ENCODE measurements at regions not wholly inside any gene's neighbourhood (a gene's known extent, or its start where the extent isn't known, plus 50 kb on each side); places are given as distances from the start of the nearest gene placed in this dataset.

DNA sequence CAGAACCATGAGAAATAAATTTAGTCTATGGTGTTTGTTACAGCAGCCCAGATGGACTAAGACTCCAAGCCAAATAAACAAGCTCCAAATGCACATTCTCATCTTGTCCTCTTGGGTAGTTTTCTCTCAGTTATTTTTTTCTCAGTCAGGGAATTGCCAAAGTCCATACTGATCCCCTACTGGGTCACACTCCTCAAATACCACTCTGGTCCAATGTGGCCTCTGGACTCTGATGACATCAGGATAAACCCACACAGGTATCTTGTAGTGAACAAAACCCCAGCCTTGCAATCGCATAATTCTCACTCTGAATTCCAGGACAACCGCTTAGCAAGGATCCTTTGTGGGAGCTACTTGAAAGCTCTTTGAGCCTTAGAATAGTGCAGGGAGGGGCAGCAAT lies 248.4 kb upstream of the JUN start:
- no peak for DNase-seq (ENCODE audit: unreplicated experiment)
- intact Hi-C loops (cut with micrococcal nuclease), result no loop called here
- Mint-ChIP-seq H3K4me3 (ENCODE audit: unreplicated experiment) (no peak overlapping the region), H3K4me1 (ENCODE audit: insufficient read depth, unreplicated experiment) (peaks cover 2% of the 10 kb centered on the region), H3K9me3 (ENCODE audit: unreplicated experiment) (no peaks in the 10 kb centered on the region), H3K27ac (ENCODE audit: low read depth, unreplicated experiment) (no peak overlapping the region), H3K36me3 (ENCODE audit: insufficient read depth, unreplicated experiment) (no peaks in the 10 kb centered on the region), H3K27me3 (ENCODE audit: insufficient read depth, unreplicated experiment) (no peaks in the 10 kb centered on the region)
- TF ChIP-seq, protein P1, sequence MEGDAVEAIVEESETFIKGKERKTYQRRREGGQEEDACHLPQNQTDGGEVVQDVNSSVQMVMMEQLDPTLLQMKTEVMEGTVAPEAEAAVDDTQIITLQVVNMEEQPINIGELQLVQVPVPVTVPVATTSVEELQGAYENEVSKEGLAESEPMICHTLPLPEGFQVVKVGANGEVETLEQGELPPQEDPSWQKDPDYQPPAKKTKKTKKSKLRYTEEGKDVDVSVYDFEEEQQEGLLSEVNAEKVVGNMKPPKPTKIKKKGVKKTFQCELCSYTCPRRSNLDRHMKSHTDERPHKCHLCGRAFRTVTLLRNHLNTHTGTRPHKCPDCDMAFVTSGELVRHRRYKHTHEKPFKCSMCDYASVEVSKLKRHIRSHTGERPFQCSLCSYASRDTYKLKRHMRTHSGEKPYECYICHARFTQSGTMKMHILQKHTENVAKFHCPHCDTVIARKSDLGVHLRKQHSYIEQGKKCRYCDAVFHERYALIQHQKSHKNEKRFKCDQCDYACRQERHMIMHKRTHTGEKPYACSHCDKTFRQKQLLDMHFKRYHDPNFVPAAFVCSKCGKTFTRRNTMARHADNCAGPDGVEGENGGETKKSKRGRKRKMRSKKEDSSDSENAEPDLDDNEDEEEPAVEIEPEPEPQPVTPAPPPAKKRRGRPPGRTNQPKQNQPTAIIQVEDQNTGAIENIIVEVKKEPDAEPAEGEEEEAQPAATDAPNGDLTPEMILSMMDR (IDR thresholded peaks at IDR 0.05; ENCODE audit: unreplicated experiment), result no peak
- CTCF ChIA-PET, result interaction anchor here (0.7 to 0.9 kb wide), 2 partner anchors 90 to 667 kb away, joined by 3 read pairs; no protein-coding TSS in a partner anchor
- POLR2A ChIA-PET, result no interaction called here
- BruUV-seq (replicated peaks), result no TSS peak

DNA sequence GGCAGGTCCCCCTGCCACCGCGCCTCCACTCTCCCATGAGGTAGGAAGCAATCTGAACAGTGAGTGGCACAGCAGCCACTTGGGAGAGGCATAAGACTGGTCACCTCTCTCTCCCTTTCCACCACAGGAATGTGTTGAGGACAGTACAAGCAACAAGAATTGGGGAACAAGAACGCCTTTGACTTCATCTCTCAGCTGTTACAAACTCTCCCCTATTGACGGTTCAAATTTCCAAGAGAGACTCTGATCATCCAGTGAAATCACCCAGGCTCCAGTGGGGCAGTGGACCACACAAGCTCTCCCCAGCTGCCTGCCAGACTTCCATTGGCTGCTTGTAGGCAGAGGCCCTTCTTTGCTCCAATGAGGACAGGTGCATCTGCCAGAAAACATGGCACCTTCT lies 249.9 kb upstream of the JUN start:
- Mint-ChIP-seq H3K27me3 (ENCODE audit: insufficient read depth, unreplicated experiment) (no peaks in the 10 kb centered on the region), H3K4me3 (ENCODE audit: unreplicated experiment) (no peak overlapping the region), H3K27ac (ENCODE audit: low read depth, unreplicated experiment) (no peak overlapping the region), H3K4me1 (ENCODE audit: insufficient read depth, unreplicated experiment) (no peaks in the 10 kb centered on the region), H3K9me3 (ENCODE audit: unreplicated experiment) (no peaks in the 10 kb centered on the region), H3K36me3 (ENCODE audit: insufficient read depth, unreplicated experiment) (no peaks in the 10 kb centered on the region)
- no TSS peak for BruUV-seq (replicated peaks)
- no peak for DNase-seq (ENCODE audit: unreplicated experiment)
- intact Hi-C loops (cut with micrococcal nuclease), result no loop called here
- CTCF ChIA-PET, result no interaction called here
- TF ChIP-seq, protein P1 (IDR thresholded peaks at IDR 0.05; ENCODE audit: unreplicated experiment), result no peak
- POLR2A ChIA-PET, result no interaction called here

DNA sequence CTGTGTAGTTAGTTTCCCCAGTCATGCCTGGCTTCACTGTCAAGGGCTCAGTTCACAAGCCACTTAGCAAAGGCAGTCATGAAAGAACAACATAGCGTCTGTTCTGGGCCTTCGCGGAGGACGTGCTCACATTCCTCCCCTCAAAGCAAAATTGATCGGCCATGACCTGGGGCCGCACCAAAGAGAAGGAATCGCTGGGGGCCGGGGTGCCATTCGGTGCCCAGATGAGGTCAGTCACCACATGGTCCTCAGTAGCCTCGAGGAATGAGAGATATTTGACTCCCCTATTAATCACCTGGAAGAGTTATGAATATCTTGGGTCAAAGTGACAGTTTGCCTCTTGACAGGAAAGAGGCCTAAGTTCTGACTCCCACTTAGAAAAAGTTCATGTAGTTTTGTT lies 251.1 kb upstream of the JUN start:
- H3K36me3 Mint-ChIP-seq (ENCODE audit: insufficient read depth, unreplicated experiment), result no peaks in the 10 kb centered on the region
- H3K9me3 Mint-ChIP-seq (ENCODE audit: unreplicated experiment), result no peaks in the 10 kb centered on the region
- TF ChIP-seq, protein P1 (IDR thresholded peaks at IDR 0.05; ENCODE audit: unreplicated experiment), result no peak
- H3K4me3 Mint-ChIP-seq (ENCODE audit: unreplicated experiment), result no peak overlapping the region
- intact Hi-C loops (cut with micrococcal nuclease), result no loop called here
- H3K27ac Mint-ChIP-seq (ENCODE audit: low read depth, unreplicated experiment), result no peak overlapping the region
- ChIA-PET POLR2A (interaction anchor here (0.6 kb wide), 1 partner anchor 350 kb away, joined by 4 read pairs; no protein-coding TSS in a partner anchor), CTCF (no interaction called here)
- no TSS peak for BruUV-seq (replicated peaks)
- H3K27me3 Mint-ChIP-seq (ENCODE audit: insufficient read depth, unreplicated experiment), result no peaks in the 10 kb centered on the region
- H3K4me1 Mint-ChIP-seq (ENCODE audit: insufficient read depth, unreplicated experiment), result no peaks in the 10 kb centered on the region
- DNase-seq (ENCODE audit: unreplicated experiment), result no peak

DNA sequence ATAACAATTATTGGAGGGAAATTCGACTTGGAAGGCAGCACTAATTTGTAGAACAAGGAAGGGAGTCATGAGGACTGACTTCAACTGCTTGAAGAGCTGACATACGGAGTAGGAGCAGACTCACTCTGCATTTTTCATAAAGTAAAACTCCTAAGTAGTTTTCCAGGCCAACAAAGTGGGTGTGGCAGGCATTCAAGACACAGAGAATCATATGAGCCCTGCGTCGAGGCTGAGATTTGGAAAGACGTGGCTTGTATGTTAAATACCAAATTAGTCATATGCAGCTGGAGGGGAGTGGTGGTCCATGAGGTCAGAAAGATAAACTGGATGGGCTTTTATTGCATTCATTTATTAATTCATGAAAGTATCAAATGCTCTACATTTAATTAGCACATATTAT lies 255.7 kb upstream of the JUN start:
- no peak overlapping the region for H3K4me3 Mint-ChIP-seq (ENCODE audit: unreplicated experiment)
- H3K27me3 Mint-ChIP-seq (ENCODE audit: insufficient read depth, unreplicated experiment), result no peaks in the 10 kb centered on the region
- DNase-seq (ENCODE audit: unreplicated experiment), result no peak
- no TSS peak for BruUV-seq (replicated peaks)
- intact Hi-C loops (cut with micrococcal nuclease), result no loop called here
- ChIA-PET CTCF (interaction anchor here (0.7 to 1.4 kb wide), 4 partner anchors 9 to 48 kb away, joined by 3 to 4 read pairs (median 3); no protein-coding TSS in a partner anchor), POLR2A (interaction anchor here (0.5 to 0.6 kb wide), 2 partner anchors 529 to 874 kb away, joined by 3 read pairs; no protein-coding TSS in a partner anchor)
- H3K27ac Mint-ChIP-seq (ENCODE audit: low read depth, unreplicated experiment), result no peak overlapping the region
- no peaks in the 10 kb centered on the region for H3K9me3 Mint-ChIP-seq (ENCODE audit: unreplicated experiment)
- H3K36me3 Mint-ChIP-seq (ENCODE audit: insufficient read depth, unreplicated experiment), result no peaks in the 10 kb centered on the region
- TF ChIP-seq, protein P1 (IDR thresholded peaks at IDR 0.05; ENCODE audit: unreplicated experiment), result no peak
- H3K4me1 Mint-ChIP-seq (ENCODE audit: insufficient read depth, unreplicated experiment), result peaks cover 15% of the 10 kb centered on the region
